Activated CD4-positive, alpha-beta T cell treated with anti-CD3 and anti-CD28 coated beads, Interleukin-10, Interleukin-2, amounts not matched to agents 100 ng/mL and 50 ng/mL, durations not matched to agents 16 hours and 8 hours (primary cell): ENCODE measurements at regions not wholly inside any gene's neighbourhood (a gene's known extent, or its start where the extent isn't known, plus 50 kb on each side); places are given as distances from the start of the nearest gene placed in this dataset.

ENCODE experiments used
- DNase-seq: peaks from one replicate; pipeline ENCODE4 v3.0.0-alpha.2; 2020

- DNase-seq = no peak
Observed at GRCh38 chr1:59225594-59226316, 71.1 kb upstream of the FGGY start.

DNA sequence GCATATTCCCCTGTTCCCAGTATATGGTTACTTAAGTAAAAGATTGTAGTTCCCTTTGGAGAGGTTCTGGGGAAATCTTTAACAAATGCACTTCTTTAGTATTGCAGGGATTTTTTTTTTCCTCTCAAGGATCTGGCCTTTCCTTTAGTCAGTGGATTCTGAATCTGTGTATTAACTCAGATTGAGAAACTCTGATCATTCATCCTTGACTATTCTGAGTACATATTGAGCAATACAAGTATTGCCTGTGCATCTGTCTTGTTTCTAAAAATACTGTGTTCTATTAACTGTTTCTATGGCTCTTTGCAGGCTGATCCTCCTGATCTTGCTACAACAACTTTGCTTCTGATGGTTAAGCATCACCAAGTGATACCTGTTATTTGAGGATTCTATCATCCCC, 67.8 kb upstream of the FGGY start:
- no peak for DNase-seq

DNA sequence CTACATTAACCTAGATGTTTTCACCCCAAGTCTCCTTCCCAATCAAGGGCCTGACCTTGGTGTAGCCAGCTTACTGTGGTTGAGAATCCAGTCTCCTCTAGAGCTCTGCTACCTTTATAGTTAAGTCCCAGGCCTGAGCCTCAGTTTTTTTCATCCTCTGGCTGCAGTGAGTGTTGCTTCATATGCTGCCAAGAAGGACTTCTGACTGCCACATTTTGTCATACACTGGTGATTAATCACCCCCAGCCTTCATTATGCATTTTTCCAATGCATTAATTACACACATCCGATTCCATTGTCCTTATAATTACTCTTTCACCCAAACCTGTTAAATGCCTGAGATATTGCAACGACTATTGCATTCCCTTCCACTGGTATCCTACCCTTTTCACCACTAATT, 66.3 kb upstream of the FGGY start:
- no peak for DNase-seq

- DNase-seq = no peak
Observed at GRCh38 chr1:59232216-59232615, 64.7 kb upstream of the FGGY start.

DNA sequence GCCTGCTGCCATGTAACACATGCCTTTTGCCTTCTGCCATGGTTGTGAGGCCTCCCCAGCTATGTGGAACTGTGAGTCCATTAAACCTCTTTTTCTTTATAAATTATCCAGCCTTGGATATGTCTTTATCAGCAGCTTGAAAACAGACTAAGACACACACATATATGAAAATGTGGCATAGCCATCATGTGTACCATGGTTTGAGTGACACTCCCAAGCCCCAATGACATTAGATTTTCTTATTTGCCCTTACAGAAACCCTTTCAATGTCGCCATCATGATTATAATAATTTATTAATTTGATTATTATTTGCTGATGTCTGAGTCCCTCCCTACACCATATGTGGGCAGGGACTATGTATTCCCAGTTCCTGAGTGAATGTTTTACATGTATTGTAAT, 63.5 kb upstream of the FGGY start:
- DNase-seq = no peak

- no peak for DNase-seq
Observed at GRCh38 chr1:59236721-59237545, 60.0 kb upstream of the FGGY start.

- no peak for DNase-seq
Observed at GRCh38 chr1:59237900-59238299, 59.0 kb upstream of the FGGY start.

DNA sequence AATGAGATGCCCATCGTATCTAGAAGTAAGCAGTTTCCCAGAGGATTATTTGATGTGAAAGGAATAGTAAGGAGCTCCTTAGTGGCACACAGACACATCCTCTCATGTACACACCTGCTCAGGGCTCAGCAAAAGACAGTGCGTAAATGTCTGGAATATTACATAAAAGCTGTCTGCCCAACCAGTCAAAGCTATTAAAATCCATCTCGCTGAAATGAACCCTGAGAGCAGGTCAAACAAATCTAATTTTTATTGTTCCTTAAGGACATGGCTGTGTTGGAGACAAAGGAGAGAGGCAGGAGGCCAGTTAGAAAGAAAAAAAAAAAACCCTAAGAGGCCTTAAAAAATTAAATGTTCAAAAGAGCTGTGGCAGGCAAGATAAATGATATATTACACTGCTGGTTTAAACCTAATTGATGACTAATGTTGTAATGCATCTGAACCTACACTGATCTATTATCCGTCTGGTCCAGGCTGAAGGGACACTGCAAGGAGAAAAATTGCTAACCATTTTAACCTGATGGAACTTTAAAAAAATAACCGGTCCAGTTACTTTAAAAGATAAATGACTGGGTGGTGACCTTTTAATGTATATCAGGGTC, 58.5 kb upstream of the FGGY start:
- no peak for DNase-seq

- DNase-seq = no peak
Observed at GRCh38 chr1:59238993-59239392, 57.9 kb upstream of the FGGY start.

GRCh38 chr1:59241909-59242308, 55.0 kb upstream of the FGGY start:
- DNase-seq = no peak

- DNase-seq = no peak
Observed at GRCh38 chr1:59242370-59242769, 54.5 kb upstream of the FGGY start.

- DNase-seq = no peak
Observed at GRCh38 chr1:59243550-59243949, 53.3 kb upstream of the FGGY start.

GRCh38 chr1:59243978-59244377, 52.9 kb upstream of the FGGY start:
- no peak for DNase-seq

GRCh38 chr1:59244891-59245290, 52.0 kb upstream of the FGGY start:
- DNase-seq = no peak
